OCI-M2 (cell line): ENCODE measurements at regions not wholly inside any gene's neighbourhood (a gene's known extent, or its start where the extent isn't known, plus 50 kb on each side); places are given as distances from the start of the nearest gene placed in this dataset.

Source experiments
- DNase-seq: peaks from one replicate; lab custom pipeline; 2025; ENCODE audit not compliant: unreplicated experiment; lab: John Stamatoyannopoulos, UW

DNA sequence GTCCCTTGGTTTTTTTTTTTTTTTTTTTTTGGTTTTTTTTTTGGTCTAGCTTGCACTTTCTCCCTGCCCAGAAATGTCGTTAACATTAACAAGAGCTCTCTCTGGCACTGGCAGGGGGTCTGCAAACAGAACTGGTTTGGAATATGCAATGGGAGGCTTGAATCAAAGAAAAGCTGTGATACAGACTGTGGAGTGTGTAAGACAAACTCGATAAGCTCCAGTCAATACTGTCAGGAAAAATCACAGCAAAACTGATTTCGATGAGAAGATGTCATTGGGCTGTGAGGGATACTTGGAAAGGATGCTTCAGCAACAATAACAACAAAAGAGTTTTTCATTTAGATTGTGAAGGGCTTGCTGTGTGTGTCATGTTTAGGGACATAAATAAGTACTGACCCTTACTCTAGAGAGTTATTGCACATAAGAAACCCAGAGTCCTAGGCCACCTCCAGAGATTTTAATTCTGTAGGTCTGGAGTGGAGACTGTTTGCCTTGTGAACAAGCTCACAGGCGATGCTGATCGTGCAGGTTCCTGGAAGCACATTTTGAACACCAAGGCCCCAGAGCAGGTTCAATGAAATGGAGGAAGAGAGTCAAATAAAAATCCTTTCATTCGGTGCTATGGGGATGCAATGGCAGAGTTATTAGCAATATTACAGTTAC lies 470.7 kb upstream of the RBFOX1 start:
- DNase-seq = no peak

DNA sequence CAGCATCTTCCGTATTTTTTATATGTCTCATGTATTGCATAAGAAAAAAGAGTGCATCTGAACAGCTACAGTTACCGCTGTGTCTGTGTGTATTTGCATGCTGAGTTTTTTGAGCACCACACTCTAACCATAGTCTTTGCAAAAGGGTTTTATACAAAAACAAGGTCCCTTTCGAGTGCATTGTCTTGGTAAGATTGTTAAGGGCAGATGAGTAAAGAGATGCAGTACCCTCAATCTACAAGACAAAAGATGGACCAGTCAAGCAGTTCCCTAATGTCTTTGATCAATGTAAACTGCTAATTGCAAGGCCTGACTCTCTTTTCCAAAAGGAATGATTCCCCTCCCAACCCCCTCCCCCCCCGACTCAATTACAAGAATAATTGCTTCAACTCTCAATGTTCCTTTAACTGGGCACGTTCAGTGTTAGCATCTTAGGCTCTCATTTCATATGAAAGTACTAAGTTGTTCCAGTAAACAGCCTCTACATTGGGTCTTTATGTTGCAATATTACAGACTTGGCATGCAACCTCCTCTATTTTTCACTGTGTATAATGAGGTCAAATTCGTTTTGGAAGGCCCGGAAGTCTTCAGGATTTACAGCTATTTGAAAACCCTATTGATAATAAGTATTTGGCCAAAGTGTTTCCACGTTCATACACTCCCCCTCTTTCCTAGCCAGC lies 471.4 kb upstream of the RBFOX1 start:
- DNase-seq = no peak

DNA sequence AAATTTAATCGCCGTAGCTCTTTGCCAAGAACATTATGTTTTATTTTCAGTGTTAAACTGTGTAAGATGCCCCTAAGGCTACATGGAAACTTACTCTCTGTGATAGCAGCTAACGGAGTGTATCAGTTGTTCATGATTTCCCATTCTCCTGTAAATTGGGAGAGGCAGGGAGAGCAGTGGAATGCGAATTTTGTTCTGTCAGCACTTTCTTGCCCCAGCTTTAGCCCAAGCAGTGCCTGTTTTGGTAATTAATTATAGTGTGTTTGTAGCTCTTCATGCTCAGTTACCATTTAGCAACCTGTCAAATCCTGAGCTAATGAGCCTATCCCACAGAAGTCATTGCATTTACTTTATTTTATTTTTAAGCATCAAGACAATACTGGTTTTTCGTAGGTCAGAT lies 475.1 kb upstream of the RBFOX1 start:
- no peak for DNase-seq

DNA sequence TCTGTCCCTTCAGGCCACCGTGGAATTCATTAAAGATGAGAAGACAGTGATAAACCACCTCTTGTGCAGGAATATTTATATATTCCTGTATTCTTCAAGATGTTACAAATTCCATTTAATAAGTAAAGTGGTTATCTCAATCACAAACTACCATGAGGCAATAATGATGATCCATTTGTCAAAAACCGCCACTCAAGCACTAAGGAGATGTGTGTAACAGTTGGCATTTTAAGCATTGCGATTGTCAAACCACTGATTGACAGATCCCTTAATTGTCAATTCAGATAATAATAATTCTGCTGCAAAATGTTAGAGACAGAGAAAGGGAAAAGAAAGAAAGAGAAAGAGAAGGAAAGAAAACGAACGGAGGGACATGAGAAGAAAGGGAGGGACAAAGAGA lies 476.1 kb upstream of the RBFOX1 start:
- no peak for DNase-seq

DNA sequence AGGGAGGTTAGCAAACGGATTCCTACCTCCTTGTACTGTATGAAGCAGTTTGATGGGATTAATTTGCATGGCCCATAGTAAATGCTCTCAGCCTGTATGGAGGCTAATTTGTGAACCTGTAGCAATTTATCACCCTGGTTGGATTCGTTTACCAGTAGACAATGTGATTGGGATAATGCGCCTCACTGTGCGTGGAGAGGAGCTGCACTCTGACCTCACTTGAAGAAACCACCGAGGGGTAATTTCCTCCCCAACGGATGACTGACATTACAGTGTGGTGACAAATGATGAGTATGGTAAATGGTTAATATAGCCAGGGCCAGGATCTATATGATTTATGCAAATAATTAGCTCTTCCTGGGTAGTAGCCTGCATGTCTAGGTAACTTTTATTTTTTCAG lies 479.1 kb upstream of the RBFOX1 start:
- no peak for DNase-seq

DNA sequence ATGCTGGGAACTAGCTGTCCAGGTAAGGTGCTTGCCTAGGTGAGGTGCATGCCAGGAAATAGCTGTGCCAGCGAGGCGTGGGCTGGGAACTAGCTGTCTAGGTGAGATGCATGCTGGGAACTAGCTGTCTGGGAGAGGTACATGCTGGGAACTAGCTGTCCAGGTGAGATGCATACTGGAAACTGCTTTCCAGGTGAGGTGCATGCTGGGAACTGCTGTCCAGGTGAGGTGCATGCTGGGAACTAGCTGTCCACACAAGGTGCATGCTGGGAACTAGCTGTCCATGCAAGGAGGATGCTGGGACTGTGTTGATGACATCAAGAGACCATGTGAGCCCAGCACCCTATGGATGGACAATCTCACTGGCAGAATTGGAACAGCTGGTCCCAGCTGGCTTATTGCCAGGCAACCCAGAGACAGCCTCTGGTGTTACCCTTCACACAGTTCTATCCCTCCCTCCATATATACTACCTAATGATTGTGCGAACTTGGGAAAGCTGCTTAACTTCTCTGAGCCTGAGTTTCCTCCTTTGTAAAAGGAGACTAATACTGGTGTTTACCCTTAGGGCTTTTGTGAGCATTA lies 479.9 kb upstream of the RBFOX1 start:
- no peak for DNase-seq

DNA sequence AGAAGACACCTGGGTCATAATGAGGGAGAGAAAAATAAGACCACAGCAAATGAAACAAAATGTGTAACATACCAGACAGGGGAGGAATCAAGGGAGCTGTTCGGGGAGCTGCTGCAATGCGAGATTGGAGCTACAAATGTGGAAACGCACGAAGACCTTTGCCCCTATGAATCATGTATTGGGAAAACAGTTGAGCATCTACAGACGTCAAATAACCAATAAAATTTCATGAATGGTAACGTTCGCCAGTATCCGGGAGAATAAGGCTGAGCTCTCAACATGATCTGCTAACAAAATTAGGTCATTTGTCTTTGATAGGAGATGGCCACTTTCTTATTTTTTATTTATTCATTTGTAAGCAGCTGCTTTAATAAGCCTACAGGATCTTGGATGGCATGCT lies 486.2 kb upstream of the RBFOX1 start:
- DNase-seq = no peak

DNA sequence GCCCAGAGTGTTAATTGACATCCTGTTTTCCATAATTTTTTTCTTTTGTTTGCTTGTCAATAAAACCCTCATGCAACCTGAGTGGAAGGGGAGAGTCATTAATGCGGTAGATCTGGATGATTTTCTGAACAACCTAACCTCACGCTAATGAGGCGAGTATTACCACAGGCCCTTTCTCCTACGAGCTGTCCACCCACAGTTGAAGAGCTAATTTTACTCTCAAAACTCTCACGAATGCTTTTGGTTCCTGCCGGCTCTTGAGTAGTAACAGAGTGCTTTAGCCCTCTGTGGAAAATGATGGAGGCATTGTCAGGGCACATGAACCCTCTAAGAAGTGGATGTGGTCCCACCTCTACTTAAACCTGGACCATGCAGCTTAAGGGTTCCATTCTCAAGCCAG lies 491.3 kb upstream of the RBFOX1 start:
- DNase-seq = no peak

DNA sequence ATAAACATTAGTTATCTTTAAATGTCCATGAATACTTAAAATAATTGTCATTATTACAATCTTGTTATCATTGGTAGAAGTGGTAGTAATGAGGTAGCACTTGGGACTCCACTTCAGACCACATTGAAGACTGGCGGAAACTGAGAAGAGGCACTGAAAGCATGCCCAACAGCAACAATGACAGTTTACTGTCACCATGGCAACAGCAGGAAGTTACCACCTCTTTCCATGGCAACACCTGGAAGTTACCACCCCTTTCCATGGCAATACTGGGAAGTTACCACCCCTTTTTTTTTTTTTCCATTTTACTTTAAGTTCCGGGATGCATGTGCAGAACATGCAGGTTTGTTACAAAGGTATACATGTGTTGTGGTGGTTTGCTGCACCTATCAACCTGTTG lies 494.9 kb upstream of the RBFOX1 start:
- DNase-seq = no peak

DNA sequence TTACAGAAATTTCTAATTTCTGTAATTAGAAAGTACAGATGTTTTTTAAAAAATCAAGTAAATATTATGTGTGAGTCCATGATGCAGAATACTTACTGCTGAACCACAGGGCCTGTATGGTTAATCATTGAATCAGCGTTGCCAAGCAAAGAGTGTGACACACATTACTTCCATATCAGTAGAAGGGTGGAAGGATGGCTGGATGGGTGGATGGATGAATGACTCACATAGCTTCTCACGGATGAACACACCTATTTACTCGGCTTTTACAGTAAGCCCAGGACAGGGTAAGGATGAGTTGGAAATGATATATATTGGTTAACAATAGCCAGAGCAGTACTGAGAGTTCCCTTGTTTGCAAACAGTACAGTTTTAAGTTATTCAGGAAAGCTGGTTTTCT lies 495.9 kb upstream of the RBFOX1 start:
- no peak for DNase-seq

DNA sequence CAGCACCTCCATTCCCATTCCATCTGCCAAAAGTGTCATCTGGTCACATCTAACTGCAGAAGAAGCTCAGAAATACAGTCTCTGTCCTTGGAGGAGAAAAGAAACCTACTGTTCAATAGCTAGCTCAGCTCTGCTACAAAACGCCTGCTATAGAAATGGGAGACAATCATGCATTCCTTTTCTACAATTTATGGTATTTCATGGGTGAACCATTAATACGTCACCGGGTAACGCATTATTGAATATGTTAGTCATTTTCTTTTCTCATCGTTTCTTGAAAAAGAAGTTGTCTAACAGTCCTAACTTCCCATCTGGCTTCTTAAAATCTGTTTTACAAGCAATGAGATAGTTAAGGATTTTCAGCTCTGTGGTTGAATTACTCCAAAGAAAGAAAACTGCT lies 496.7 kb upstream of the RBFOX1 start:
- no peak for DNase-seq

DNA sequence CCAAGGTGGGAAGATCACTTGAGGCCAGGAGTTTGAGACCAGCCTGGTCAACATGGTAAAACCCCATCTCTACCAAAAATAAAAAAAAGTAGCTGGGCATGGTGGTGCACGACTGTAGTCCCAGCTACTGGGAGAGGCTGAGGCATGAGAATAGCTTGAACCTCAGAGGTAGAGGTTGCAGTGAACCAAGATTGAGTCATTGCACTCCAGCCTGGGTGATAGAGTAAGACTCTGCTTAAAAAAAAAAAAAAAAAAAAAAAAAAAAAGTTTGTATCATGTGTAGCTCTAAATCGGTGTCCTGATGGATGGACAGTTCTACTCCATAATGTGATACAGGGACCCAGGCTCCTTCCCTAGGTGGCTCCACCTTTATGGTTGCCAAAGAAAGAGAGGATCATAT lies 497.1 kb upstream of the RBFOX1 start:
- no peak for DNase-seq

DNA sequence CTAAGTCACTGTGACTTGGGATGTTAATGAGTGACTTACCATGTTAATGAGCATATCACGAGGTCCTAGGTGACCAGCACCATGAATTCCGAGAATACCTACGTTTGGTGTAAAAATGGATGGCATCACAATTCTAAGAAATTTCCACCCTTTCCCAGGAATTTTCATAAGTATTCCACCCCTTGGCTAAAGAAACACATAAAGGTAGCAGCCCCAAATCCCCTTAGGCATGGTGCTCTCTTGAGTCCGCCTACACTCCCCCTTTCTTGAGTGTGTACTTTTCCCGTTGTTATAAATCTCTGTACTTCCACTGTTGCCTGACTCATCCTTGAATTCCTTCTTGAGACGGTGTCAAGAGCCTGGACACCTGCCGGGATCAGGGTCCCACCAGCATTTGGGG lies 504.0 kb upstream of the RBFOX1 start:
- DNase-seq = no peak

DNA sequence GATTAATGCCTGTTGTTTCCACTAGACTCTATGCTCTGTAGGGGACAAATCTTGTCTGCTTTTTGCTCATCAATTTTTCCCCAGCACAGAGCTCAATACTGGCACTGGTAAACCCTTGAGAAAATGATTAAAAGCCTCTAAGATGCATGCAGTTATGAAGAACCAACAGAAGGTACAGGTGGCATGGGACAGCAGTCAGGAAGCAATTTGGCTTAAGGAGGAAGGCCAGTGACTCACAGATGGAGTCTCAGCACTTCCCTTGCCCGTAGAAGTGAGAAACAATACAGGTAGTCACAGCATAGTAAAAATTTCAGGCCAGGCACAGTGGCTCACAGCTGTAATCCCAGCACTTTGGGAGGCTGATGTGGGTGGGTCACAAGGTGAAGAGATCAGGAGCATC lies 504.7 kb upstream of the RBFOX1 start:
- DNase-seq = no peak

DNA sequence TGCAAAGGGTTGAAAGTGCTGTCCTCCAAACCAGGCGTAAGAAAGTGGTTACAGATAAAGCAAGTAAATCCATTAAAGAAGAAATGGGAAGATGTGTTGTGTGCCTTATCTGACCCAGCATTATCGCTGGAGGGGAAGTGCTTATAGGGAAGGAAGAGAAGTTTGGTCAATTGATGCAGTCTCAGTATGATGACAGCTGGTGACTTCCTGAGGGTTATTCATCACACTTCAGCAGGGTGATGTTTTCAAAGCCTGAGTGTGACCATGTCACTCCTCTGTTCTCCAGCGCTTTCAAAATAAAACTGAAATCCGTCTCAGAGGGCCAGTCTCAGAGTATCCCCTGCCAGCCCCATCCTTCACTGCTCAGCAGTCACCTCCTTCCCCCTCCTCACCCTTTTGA lies 505.4 kb upstream of the RBFOX1 start:
- DNase-seq = no peak

DNA sequence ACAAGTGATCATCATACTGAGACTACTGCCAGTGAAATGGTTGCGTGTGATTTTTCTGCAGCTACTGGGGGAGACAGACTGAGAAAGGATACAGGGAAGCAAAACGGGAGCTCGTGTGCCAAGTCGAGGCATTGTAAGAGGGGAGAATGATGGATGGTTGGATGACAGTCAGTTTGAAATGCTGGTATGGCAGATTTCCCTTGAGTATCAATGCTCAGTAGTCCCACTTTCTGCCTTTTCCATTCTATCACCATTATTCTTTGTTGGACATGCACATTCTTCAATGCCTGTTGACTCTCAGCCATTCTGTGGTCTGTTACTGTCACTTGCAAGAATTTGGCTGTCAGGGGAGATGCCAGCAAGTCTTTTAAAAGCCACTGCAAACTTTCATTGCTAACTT lies 510.6 kb upstream of the RBFOX1 start:
- no peak for DNase-seq

DNA sequence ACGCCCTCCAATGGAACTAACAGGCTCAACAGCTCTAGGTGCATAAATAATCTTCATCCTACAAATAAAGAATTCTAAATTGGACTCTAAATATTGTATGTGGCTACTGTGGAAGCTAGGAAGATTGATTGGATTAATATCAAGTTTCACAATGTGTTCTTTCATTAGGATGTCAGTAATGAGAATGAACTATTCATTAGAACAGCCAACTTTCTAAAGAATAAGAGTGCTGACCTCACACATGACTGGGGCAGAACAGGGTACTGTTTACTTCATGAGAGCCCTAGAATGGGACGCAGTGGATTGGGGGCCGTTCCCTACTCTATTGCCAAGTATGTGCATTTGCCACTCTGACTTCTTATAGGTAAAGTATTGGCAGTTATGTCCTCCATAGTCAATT lies 528.2 kb upstream of the RBFOX1 start:
- DNase-seq = no peak

DNA sequence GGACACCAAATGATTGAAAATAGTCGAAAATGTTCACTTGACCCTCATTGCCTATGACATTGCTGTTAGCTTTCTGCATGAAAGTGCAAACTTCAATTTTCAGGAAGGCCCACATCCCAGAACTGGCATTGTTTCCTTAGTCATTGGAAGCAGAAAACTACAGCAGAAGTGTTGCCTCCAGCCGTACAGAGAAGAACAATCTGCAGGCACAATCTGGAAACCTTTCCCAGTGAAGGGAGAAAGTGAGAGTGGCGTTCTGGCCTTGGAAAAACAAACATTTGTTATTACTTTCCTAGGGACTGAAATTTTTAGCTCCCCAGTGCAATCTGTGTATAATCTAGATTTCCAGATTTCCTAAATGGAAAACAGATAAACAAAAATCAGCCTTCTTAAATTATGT lies 529.5 kb upstream of the RBFOX1 start:
- no peak for DNase-seq

DNA sequence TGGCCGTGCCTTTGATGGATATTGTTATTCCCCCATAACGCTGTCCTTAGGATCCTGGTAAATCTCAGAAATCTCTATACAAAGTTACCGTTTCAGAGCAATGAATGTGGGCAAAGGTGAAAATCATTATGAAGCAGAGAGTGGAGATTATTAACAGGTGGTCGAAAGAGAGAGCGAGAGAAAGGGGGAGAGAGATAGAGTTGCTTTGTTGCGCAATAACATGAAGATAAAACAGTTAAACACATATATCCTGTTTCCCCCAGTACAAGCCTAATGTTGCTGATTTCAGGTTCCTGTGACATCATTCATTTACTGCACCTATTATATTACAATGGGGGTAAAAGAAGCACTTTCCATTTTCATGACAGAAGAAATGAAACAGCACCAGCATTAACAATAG lies 535.4 kb upstream of the RBFOX1 start:
- no peak for DNase-seq

DNA sequence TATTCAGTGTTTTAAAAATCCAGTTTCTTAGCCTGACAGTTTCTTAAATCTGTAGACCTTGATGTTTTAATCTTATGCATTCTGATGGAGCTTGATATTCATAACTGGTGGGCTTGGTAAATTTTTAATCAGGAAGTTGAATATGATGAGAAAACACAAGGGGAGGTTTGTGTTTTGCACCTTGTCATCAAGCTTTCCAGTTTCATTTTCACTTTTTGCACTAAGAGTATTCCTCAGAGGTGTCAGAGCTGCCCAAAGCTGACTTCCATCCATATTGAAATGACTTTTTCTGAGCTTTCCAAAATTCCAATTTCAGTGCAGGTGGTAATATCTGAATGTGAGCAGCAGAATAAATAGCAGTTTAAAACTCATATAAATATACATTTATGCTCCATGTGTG lies 555.0 kb upstream of the RBFOX1 start:
- no peak for DNase-seq

DNA sequence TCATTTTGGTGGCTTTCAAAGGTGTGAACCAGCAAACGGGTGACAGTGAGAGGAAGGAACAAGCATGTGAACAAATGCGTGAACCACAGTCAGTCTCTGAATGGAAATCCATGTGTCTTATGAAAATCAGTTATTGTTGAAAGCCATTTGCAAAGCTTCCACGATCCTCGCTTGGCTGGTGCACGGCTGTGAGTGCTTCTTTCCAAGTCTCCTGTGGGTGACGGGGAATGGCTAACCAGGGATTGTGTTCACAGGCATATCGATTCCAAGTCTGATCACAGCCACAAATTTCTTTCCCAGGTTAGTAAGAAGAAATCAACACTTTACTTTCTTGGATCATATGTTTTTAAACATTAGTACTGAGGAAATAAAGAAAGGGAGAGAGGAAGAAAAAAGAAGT lies 556.9 kb upstream of the RBFOX1 start:
- DNase-seq = no peak

DNA sequence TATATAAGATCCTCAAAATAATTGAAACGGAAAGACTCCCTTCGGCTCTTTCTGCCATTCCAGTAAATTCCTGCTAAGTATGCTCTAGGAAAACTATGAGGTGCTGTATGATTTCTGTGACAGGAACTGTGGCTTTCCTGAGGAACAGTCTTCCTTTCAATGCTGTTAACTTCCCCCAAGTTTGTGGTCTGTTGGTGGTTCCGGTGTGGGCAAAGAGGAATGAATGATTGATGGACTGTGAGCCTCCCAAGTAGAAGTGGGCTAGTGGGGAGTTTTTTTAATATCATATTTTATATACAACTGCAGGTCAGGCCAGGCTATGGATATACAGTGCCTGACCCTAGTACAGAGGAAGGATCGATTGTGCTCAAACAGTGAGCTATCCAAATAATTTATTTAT lies 560.7 kb upstream of the RBFOX1 start:
- no peak for DNase-seq

DNA sequence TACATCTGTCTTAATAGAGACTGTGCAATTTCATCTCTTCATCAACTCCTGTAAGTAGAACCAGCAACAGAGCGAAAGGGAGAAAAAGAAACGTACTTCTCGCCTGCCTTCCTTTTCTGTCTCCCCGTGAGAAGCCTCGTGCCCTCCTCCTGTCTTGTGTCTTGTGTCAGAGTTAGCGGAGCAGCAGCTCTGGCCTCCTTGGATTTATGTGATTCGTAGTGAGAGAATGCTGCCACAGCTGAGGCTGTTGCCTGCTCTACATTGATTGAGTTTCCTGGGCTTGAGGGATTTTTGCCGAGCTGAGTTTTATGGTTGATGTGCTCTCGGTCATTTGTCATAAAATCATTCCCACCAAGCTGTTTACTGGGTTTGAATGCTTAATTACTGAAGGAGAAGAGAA lies 579.1 kb upstream of the RBFOX1 start:
- no peak for DNase-seq
